ENCODE measurements at regions not wholly inside any gene's neighbourhood (a gene's known extent, or its start where the extent isn't known, plus 50 kb on each side); places are given as distances from the start of the nearest gene placed in this dataset.

GRCh38 chr6:105648276-105648675, 245.4 kb upstream of the PREP start:
- no peak for TF ChIP-seq RXRA (IDR thresholded peaks at IDR 0.05)
- TF ChIP-seq RAD21 (IDR thresholded peaks at IDR 0.05) = no peak
- no peak for TF ChIP-seq ATF3 (IDR thresholded peaks at IDR 0.05)
- no peak for TF ChIP-seq MAX (IDR thresholded peaks at IDR 0.05)
- no peak for TF ChIP-seq GABPA (IDR thresholded peaks at IDR 0.05 in 1 of 2, conservative IDR thresholded peaks at IDR 0.05 in 1 of 2)
- TF ChIP-seq EGR1 (IDR thresholded peaks at IDR 0.05; ENCODE audit: low read depth in 2 of 2) = no peak
- TF ChIP-seq HNF4G (IDR thresholded peaks at IDR 0.05) = no peak
- no peak for TF ChIP-seq FOXA1 (IDR thresholded peaks at IDR 0.05)
- no peak for TF ChIP-seq FOXA2 (IDR thresholded peaks at IDR 0.05)
- no peak for TF ChIP-seq ZBTB33 (IDR thresholded peaks at IDR 0.05)
- TF ChIP-seq REST (IDR thresholded peaks at IDR 0.05) = no peak
- TF ChIP-seq JUND (IDR thresholded peaks at IDR 0.05) = no peak
- TF ChIP-seq HNF4A (conservative IDR thresholded peaks at IDR 0.05) = no peak
- TF ChIP-seq NR2F2 (IDR thresholded peaks at IDR 0.05) = no peak
- TF ChIP-seq SP1 (IDR thresholded peaks at IDR 0.05) = no peak
- TF ChIP-seq CTCF (IDR thresholded peaks at IDR 0.05; ENCODE audit: low read depth, low read length, missing input control) = no peak
- 39% methylated on average over 4 of the region's 4 CpGs for WGBS
- Histone ChIP-seq H3K36me3 (ENCODE audit: control insufficient read depth in 4 of 4, insufficient read depth in 3 of 4, low read depth in 1 of 4, low read length in 3 of 4) (no peaks in the 10 kb centered on the region), H3K27ac (ENCODE audit: low read depth in 1 of 2, low read length in 2 of 2) (no peak overlapping the region), H3K27me3 (ENCODE audit: control insufficient read depth in 4 of 4, insufficient read depth in 4 of 4, low read length in 3 of 4) (peaks cover 0 to 6% (median 0%) of the 10 kb centered on the region in 4 donors), H3K9ac (ENCODE audit: low read depth in 1 of 2, low read length in 2 of 2) (no peak overlapping the region), H3K4me1 (ENCODE audit: control insufficient read depth in 4 of 4, insufficient read depth in 4 of 4, low read length in 3 of 4) (no peaks in the 10 kb centered on the region), H3K9me3 (ENCODE audit: control insufficient read depth in 4 of 4, low read length in 3 of 4) (no peaks in the 10 kb centered on the region), H3K4me3 (ENCODE audit: low read depth in 1 of 3, low read length in 3 of 3) (no peak overlapping the region)
- DNase-seq (ENCODE audit: low spot score) = no peak

GRCh38 chr6:105646391-105646867, 243.5 kb upstream of the PREP start:
- no peak for TF ChIP-seq NR2F2 (IDR thresholded peaks at IDR 0.05)
- TF ChIP-seq EGR1 (IDR thresholded peaks at IDR 0.05; ENCODE audit: low read depth in 2 of 2) = no peak
- no peak for TF ChIP-seq TAF1 (conservative IDR thresholded peaks at IDR 0.05)
- TF ChIP-seq JUND (IDR thresholded peaks at IDR 0.05) = no peak
- TF ChIP-seq SP1 (IDR thresholded peaks at IDR 0.05) = no peak
- no peak for TF ChIP-seq ZBTB33 (IDR thresholded peaks at IDR 0.05)
- no peak for TF ChIP-seq HNF4A (conservative IDR thresholded peaks at IDR 0.05)
- Histone ChIP-seq H3K36me3 (ENCODE audit: control insufficient read depth in 4 of 4, insufficient read depth in 3 of 4, low read depth in 1 of 4, low read length in 3 of 4) (no peaks in the 10 kb centered on the region), H3K27me3 (ENCODE audit: control insufficient read depth in 4 of 4, insufficient read depth in 4 of 4, low read length in 3 of 4) (peaks cover 0 to 6% (median 0%) of the 10 kb centered on the region in 4 donors), H3K27ac (ENCODE audit: low read depth in 1 of 2, low read length in 2 of 2) (no peak overlapping the region), H3K4me3 (ENCODE audit: low read depth in 1 of 3, low read length in 3 of 3) (no peak overlapping the region), H3K9me3 (ENCODE audit: control insufficient read depth in 4 of 4, low read length in 3 of 4) (no peaks in the 10 kb centered on the region), H3K4me1 (ENCODE audit: control insufficient read depth in 4 of 4, insufficient read depth in 4 of 4, low read length in 3 of 4) (no peaks in the 10 kb centered on the region), H3K9ac (ENCODE audit: low read depth in 1 of 2, low read length in 2 of 2) (no peak overlapping the region)
- 69% methylated on average over 5 of the region's 5 CpGs for WGBS
- DNase-seq (ENCODE audit: low spot score) = no peak
